Neuron (in vitro differentiated cells): ENCODE measurements at regions not wholly inside any gene's neighbourhood (a gene's known extent, or its start where the extent isn't known, plus 50 kb on each side); places are given as distances from the start of the nearest gene placed in this dataset.

Experiments
- H2AFZ ChIP-seq: one replicate; pipeline ENCODE4 v1.6.1; 2013; ENCODE audit warnings: low read depth, mild to moderate bottlenecking, inconsistent platforms, low read length, moderate library complexity
- H3K27me3 ChIP-seq: one replicate; pipeline ENCODE4 v1.6.1; 2013; ENCODE audit warnings: low read length; ENCODE audit not compliant: insufficient read depth
- H3K36me3 ChIP-seq: one replicate; pipeline ENCODE4 v1.6.1; 2013; ENCODE audit warnings: low read length; ENCODE audit not compliant: insufficient read depth
- H3K4me1 ChIP-seq: one replicate; pipeline ENCODE4 v1.6.1; 2013; ENCODE audit warnings: low read length; ENCODE audit not compliant: insufficient read depth
- H3K4me3 ChIP-seq: 2 replicates; pipeline ENCODE4 v1.5.1; 2013; ENCODE audit warnings: mild to moderate bottlenecking, low read length, moderate library complexity
- H3K9me3 ChIP-seq: one replicate; pipeline ENCODE4 v1.6.1; 2013; ENCODE audit warnings: low read length

DNA sequence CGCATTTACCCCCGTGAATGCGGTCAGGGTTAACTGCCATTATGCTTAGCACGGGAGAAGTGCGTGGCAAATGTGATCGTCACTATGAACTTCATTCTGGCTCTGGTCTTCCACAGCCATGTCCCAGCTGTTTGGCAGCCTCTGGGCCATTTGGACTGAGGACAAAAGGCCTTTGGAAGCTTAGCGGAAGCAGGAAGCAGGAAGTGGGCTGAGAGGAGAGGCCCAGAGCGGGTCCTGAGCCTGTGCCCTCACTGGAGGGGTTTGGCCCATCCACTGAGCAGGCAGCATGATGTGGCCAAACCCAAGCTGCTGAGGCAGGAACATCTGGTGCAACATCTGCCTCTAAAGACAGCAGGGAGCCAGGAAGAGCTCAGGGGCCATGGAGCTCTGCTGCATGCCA lies 345.9 kb downstream of the C16orf95 start:
- Histone ChIP-seq H3K4me3 (no peak overlapping the region), H3K27me3 (no peaks in the 10 kb centered on the region), H3K4me1 (no peaks in the 10 kb centered on the region), H2AFZ (no peak overlapping the region), H3K9me3 (no peaks in the 10 kb centered on the region), H3K36me3 (no peaks in the 10 kb centered on the region)

- no peaks in the 10 kb centered on the region for H3K36me3 ChIP-seq
- H3K27me3 ChIP-seq, result no peaks in the 10 kb centered on the region
- H3K4me1 ChIP-seq, result no peaks in the 10 kb centered on the region
- no peak overlapping the region for H2AFZ ChIP-seq
- H3K4me3 ChIP-seq, result no peak overlapping the region
- H3K9me3 ChIP-seq, result no peaks in the 10 kb centered on the region
Measured at GRCh38 chr16:86974120-86974519, 343.1 kb downstream of the C16orf95 start.

GRCh38 chr16:86975445-86975844 lies 341.7 kb downstream of the C16orf95 start:
- Histone ChIP-seq H3K4me1 (no peaks in the 10 kb centered on the region), H3K9me3 (no peaks in the 10 kb centered on the region), H3K4me3 (no peak overlapping the region), H3K36me3 (no peaks in the 10 kb centered on the region), H2AFZ (no peak overlapping the region), H3K27me3 (no peaks in the 10 kb centered on the region)

DNA sequence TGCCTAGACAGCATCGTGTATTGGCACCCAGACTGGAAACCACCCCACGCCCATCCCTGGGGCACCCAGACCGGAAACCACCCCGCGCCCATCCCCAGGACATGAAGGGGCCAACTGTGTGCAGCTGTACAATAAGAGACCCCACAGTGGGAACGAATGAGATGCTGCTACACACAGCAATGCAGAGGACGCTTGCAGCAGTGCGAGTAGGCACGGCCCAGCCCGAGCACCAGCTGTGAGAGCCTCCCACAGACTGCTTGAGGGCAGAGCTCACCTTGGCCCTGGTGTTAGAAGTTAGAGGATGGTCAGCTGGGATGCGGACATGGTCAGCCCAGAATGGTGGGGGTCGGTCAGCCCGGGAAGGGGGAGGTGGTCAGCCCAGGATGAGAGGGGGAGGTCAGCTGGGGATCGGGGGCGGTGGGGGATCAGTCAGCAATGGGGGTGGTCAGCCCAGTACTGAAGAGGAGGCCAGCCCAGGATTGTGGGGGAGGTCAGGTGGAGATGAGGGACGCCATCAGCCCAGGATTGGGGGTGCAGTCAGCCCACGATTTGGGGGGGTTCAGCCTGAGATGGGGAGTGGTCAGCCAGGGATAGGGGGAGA lies 340.0 kb downstream of the C16orf95 start:
- no peaks in the 10 kb centered on the region for H3K4me1 ChIP-seq
- H3K9me3 ChIP-seq, result no peaks in the 10 kb centered on the region
- H3K27me3 ChIP-seq, result no peaks in the 10 kb centered on the region
- H2AFZ ChIP-seq, result no peak overlapping the region
- H3K4me3 ChIP-seq, result no peak overlapping the region
- H3K36me3 ChIP-seq, result no peaks in the 10 kb centered on the region

DNA sequence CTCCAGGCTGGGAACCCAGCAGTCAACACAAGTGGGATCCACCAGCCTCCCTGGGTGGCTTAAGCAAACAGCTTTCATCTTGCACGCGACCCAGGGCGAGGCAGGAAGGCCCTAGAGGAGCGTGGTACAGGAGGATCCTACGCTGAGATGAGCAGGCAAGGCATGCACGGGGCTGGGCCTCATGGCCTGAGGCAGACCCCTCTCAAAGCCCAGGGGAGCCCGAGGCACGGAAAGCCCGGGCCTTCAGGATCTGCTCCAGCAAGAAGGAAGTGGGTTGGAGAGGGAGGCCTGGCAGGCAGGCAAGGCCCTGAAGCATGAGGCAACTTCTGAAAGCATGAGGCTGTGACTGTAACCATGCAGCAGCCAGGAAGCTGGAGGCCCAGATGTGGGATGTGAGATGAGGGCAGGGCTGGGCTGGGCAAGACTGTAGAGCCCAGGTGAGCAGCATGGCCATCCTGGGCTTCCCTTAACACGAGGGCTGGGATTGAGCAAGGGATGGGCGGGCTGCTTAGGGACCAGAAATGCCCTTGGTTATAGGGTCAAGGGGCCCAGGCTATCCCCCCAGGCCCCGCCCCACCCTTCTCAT lies 338.7 kb downstream of the C16orf95 start:
- Histone ChIP-seq H3K4me3 (no peak overlapping the region), H3K4me1 (no peaks in the 10 kb centered on the region), H3K36me3 (no peaks in the 10 kb centered on the region), H3K27me3 (no peaks in the 10 kb centered on the region), H3K9me3 (no peaks in the 10 kb centered on the region), H2AFZ (no peak overlapping the region)

GRCh38 chr16:86979061-86979460 lies 338.1 kb downstream of the C16orf95 start:
- Histone ChIP-seq H3K4me1 (no peaks in the 10 kb centered on the region), H3K36me3 (no peaks in the 10 kb centered on the region), H3K27me3 (no peaks in the 10 kb centered on the region), H2AFZ (no peak overlapping the region), H3K9me3 (no peaks in the 10 kb centered on the region), H3K4me3 (no peak overlapping the region)

DNA sequence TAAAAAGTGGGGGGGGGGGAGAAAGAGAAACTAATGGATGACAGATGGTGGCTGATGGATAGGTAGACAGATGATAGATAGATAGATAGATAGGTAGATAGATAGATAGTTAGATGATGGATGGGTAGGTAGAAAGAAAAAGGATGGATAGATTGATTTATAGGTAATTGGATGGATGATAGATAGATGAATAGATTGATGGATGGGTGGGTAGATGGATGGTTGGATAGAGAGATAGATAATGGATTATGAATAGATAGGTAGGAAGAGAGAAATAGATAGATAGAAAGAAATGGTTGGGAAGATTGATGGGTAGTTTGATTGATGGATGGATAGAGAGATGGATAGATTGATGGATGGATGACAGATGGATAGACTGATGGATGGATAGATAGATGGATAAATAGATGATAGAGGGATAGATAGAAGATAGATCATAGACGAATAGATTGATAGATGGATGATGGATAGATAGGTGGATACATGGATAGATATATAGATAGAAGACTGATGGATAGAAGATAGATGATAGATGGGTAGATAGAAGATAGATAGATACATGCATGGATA lies 337.1 kb downstream of the C16orf95 start:
- H3K27me3 ChIP-seq, result no peaks in the 10 kb centered on the region

GRCh38 chr16:86980644-86981043 lies 336.5 kb downstream of the C16orf95 start:
- no peaks in the 10 kb centered on the region for H3K27me3 ChIP-seq
- H3K36me3 ChIP-seq, result no peaks in the 10 kb centered on the region
- H3K4me1 ChIP-seq, result no peaks in the 10 kb centered on the region
- H2AFZ ChIP-seq, result no peak overlapping the region
- H3K4me3 ChIP-seq, result no peak overlapping the region
- no peaks in the 10 kb centered on the region for H3K9me3 ChIP-seq

More for the DNA sequence above, 337.1 kb downstream of the C16orf95 start:
- Histone ChIP-seq H3K36me3 (no peaks in the 10 kb centered on the region), H3K9me3 (no peaks in the 10 kb centered on the region), H3K4me1 (no peaks in the 10 kb centered on the region), H2AFZ (no peak overlapping the region), H3K4me3 (no peak overlapping the region)

GRCh38 chr16:86982347-86982596 lies 334.9 kb downstream of the C16orf95 start:
- Histone ChIP-seq H3K36me3 (no peaks in the 10 kb centered on the region), H2AFZ (no peak overlapping the region), H3K9me3 (peaks cover 2% of the 10 kb centered on the region), H3K27me3 (no peaks in the 10 kb centered on the region), H3K4me3 (no peak overlapping the region), H3K4me1 (no peaks in the 10 kb centered on the region)

GRCh38 chr16:86982912-86983311 lies 334.3 kb downstream of the C16orf95 start:
- H3K4me3 ChIP-seq, result no peak overlapping the region
- H2AFZ ChIP-seq, result no peak overlapping the region
- H3K27me3 ChIP-seq, result no peaks in the 10 kb centered on the region
- no peaks in the 10 kb centered on the region for H3K4me1 ChIP-seq
- H3K9me3 ChIP-seq, result peaks cover 2% of the 10 kb centered on the region
- H3K36me3 ChIP-seq, result no peaks in the 10 kb centered on the region

- Histone ChIP-seq H3K9me3 (peaks cover 2% of the 10 kb centered on the region), H3K36me3 (no peaks in the 10 kb centered on the region), H3K27me3 (no peaks in the 10 kb centered on the region), H3K4me3 (no peak overlapping the region), H2AFZ (no peak overlapping the region), H3K4me1 (no peaks in the 10 kb centered on the region)
Measured at GRCh38 chr16:86983621-86984020, 333.6 kb downstream of the C16orf95 start.

- no peaks in the 10 kb centered on the region for H3K27me3 ChIP-seq
- H3K4me1 ChIP-seq, result no peaks in the 10 kb centered on the region
- no peak overlapping the region for H3K4me3 ChIP-seq
- H3K9me3 ChIP-seq, result peaks cover 2% of the 10 kb centered on the region
- no peak overlapping the region for H2AFZ ChIP-seq
- no peaks in the 10 kb centered on the region for H3K36me3 ChIP-seq
Measured at GRCh38 chr16:86984343-86984742, 332.8 kb downstream of the C16orf95 start.

DNA sequence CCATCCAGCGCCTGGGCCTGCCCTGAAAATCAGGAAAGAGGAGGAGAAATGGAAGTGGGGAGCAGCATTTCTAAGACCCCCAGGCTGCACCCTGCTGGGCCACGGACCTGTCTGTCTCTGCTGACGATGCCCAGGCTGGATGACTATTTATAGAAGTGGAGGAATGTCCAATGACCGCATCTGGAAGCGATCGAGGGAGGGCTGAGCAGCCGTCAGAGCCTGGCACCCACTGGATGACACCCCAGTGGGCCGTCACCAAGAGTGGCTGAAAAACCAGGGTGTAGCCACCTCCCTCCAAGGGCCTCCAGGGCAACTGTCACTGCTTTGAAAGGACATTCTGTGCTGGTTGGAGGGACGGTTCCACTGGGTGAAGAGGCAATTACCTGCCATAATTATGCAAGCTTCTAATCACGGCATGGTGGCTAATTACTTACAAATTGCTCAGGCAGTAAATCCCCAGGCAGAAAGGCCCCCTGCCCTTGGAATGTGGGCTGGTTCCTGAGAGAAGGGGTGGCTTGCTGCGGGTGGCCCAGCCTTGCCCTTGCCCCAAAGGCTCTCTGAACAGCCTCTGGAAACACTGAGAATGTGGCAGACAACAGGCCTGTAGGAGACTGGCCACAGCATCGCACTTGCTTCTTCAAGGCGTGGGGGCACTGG lies 332.1 kb downstream of the C16orf95 start:
- no peaks in the 10 kb centered on the region for H3K27me3 ChIP-seq
- no peaks in the 10 kb centered on the region for H3K36me3 ChIP-seq
- no peaks in the 10 kb centered on the region for H3K4me1 ChIP-seq
- H2AFZ ChIP-seq, result no peak overlapping the region
- peaks cover 2% of the 10 kb centered on the region for H3K9me3 ChIP-seq
- no peak overlapping the region for H3K4me3 ChIP-seq
